Astrocyte (in vitro differentiated cells and primary cell): ENCODE measurements at regions not wholly inside any gene's neighbourhood (a gene's known extent, or its start where the extent isn't known, plus 50 kb on each side); places are given as distances from the start of the nearest gene placed in this dataset.
"Not testable (repeated sequence)": the region's sequence is repeated elsewhere in the genome, so short reads cannot be mapped to it uniquely, and the experiment has no call there.

Experiments
- DNase-seq: peaks from one replicate; pipeline ENCODE4 v3.0.0-alpha.2; 2010; ENCODE audit warnings: low read depth
- FAIRE-seq: peaks from 2 replicates; lab custom pipeline; 2011; peaks lifted over from hg19 to GRCh38; lab: Jason Lieb, UNC
- H2AFZ ChIP-seq: 2 replicates; pipeline ENCODE4 v1.6.0; 2012; ENCODE audit warnings: low read depth, low read length, inconsistent platforms
- H3K27ac ChIP-seq: 2 replicates; pipeline ENCODE4 v1.5.1; 2011; ENCODE audit warnings: low read depth, low read length, inconsistent platforms
- H3K27me3 ChIP-seq: 2 replicates; pipeline ENCODE4 v1.6.0; 2011; ENCODE audit warnings: low read length, inconsistent platforms; ENCODE audit not compliant: insufficient read depth
- H3K36me3 ChIP-seq: 2 replicates; pipeline ENCODE4 v1.5.1; 2011; ENCODE audit warnings: low read length, inconsistent platforms; ENCODE audit not compliant: insufficient read depth
- H3K4me1 ChIP-seq: 2 replicates; pipeline ENCODE4 v1.5.1; 2011; ENCODE audit warnings: low read length, inconsistent platforms; ENCODE audit not compliant: insufficient read depth
- H3K4me2 ChIP-seq: 2 replicates; pipeline ENCODE4 v1.6.0; 2012; ENCODE audit warnings: low read length, inconsistent platforms
- H3K4me3 ChIP-seq: 2 replicates; pipeline ENCODE4 v1.5.1; 2011; ENCODE audit warnings: low read depth, mild to moderate bottlenecking, low read length, inconsistent platforms; ENCODE audit not compliant: insufficient read depth
- H3K79me2 ChIP-seq: 2 replicates; pipeline ENCODE4 v1.6.0; 2012; ENCODE audit warnings: mild to moderate bottlenecking, low read length, inconsistent platforms; ENCODE audit not compliant: insufficient read depth
- H3K9ac ChIP-seq: 2 replicates; pipeline ENCODE4 v1.6.0; 2012; ENCODE audit warnings: mild to moderate bottlenecking, low read length, inconsistent platforms
- H3K9me3 ChIP-seq: 2 replicates; pipeline ENCODE4 v1.5.1; 2012; ENCODE audit warnings: low read depth, mild to moderate bottlenecking, low read length, inconsistent platforms; ENCODE audit not compliant: insufficient read depth
- H4K20me1 ChIP-seq: 2 replicates; pipeline ENCODE4 v1.6.0; 2012; ENCODE audit warnings: low read length, inconsistent platforms; ENCODE audit not compliant: insufficient read depth
- H3K27ac Mint-ChIP-seq: one replicate; pipeline ENCODE4 v1.8.0; 2021; ENCODE audit warnings: mild to moderate bottlenecking, mixed read lengths; ENCODE audit not compliant: unreplicated experiment
- H3K27me3 Mint-ChIP-seq: one replicate; pipeline ENCODE4 v1.8.0; 2021; ENCODE audit warnings: low read depth, mixed read lengths; ENCODE audit not compliant: unreplicated experiment
- H3K36me3 Mint-ChIP-seq: one replicate; pipeline ENCODE4 v1.8.0; 2021; ENCODE audit warnings: low read depth, mixed read lengths; ENCODE audit not compliant: unreplicated experiment
- H3K4me1 Mint-ChIP-seq: one replicate; pipeline ENCODE4 v1.8.0; 2021; ENCODE audit warnings: low read depth, mixed read lengths; ENCODE audit not compliant: unreplicated experiment
- H3K4me3 Mint-ChIP-seq: one replicate; pipeline ENCODE4 v1.8.0; 2021; ENCODE audit warnings: mild to moderate bottlenecking, moderate library complexity, mixed read lengths; ENCODE audit not compliant: unreplicated experiment
- H3K9me3 Mint-ChIP-seq: one replicate; pipeline ENCODE4 v1.8.0; 2021; ENCODE audit warnings: mild to moderate bottlenecking, mixed read lengths; ENCODE audit not compliant: unreplicated experiment
- EZH2 ChIP-seq: IDR thresholded peaks from 2 replicates; pipeline ENCODE4 v1.6.1; 2012; ENCODE audit warnings: mild to moderate bottlenecking, low read length, inconsistent platforms; ENCODE audit not compliant: insufficient read depth
- TF ChIP-seq, protein P1 (sequence below): IDR thresholded peaks from 2 replicates; pipeline ENCODE4 v1.5.1; 2011; ENCODE audit warnings: low read depth, mild to moderate bottlenecking, inconsistent platforms, low read length, moderate library complexity; ENCODE audit not compliant: insufficient read depth

GRCh38 chr2:53600815-53601214 is 166.8 kb upstream of the CHAC2 start:
- peaks cover 11% of the 10 kb centered on the region for H3K4me1 ChIP-seq
- H3K27ac Mint-ChIP-seq, result no peak overlapping the region
- DNase-seq, result peak; percentile 92
- peaks cover 5% of the 10 kb centered on the region for H3K4me1 Mint-ChIP-seq
- no peaks in the 10 kb centered on the region for H3K79me2 ChIP-seq
- H3K36me3 Mint-ChIP-seq, result no peaks in the 10 kb centered on the region
- H3K9me3 Mint-ChIP-seq, result peaks cover 1% of the 10 kb centered on the region
- H4K20me1 ChIP-seq, result no peaks in the 10 kb centered on the region
- H3K27me3 Mint-ChIP-seq, result no peaks in the 10 kb centered on the region
- TF ChIP-seq EZH2, result no peak
- TF ChIP-seq, protein P1, sequence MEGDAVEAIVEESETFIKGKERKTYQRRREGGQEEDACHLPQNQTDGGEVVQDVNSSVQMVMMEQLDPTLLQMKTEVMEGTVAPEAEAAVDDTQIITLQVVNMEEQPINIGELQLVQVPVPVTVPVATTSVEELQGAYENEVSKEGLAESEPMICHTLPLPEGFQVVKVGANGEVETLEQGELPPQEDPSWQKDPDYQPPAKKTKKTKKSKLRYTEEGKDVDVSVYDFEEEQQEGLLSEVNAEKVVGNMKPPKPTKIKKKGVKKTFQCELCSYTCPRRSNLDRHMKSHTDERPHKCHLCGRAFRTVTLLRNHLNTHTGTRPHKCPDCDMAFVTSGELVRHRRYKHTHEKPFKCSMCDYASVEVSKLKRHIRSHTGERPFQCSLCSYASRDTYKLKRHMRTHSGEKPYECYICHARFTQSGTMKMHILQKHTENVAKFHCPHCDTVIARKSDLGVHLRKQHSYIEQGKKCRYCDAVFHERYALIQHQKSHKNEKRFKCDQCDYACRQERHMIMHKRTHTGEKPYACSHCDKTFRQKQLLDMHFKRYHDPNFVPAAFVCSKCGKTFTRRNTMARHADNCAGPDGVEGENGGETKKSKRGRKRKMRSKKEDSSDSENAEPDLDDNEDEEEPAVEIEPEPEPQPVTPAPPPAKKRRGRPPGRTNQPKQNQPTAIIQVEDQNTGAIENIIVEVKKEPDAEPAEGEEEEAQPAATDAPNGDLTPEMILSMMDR, result no peak
- FAIRE-seq, result peak; percentile 58
- no peak overlapping the region for H3K4me3 ChIP-seq
- no peak overlapping the region for H3K27ac ChIP-seq
- H3K27me3 ChIP-seq, result no peaks in the 10 kb centered on the region
- no peaks in the 10 kb centered on the region for H3K36me3 ChIP-seq
- H3K4me3 Mint-ChIP-seq, result no peak overlapping the region
- no peak overlapping the region for H3K9ac ChIP-seq
- H2AFZ ChIP-seq, result no peak overlapping the region
- H3K4me2 ChIP-seq, result peak overlapping the region; percentile 22
- H3K9me3 ChIP-seq, result no peaks in the 10 kb centered on the region

DNA sequence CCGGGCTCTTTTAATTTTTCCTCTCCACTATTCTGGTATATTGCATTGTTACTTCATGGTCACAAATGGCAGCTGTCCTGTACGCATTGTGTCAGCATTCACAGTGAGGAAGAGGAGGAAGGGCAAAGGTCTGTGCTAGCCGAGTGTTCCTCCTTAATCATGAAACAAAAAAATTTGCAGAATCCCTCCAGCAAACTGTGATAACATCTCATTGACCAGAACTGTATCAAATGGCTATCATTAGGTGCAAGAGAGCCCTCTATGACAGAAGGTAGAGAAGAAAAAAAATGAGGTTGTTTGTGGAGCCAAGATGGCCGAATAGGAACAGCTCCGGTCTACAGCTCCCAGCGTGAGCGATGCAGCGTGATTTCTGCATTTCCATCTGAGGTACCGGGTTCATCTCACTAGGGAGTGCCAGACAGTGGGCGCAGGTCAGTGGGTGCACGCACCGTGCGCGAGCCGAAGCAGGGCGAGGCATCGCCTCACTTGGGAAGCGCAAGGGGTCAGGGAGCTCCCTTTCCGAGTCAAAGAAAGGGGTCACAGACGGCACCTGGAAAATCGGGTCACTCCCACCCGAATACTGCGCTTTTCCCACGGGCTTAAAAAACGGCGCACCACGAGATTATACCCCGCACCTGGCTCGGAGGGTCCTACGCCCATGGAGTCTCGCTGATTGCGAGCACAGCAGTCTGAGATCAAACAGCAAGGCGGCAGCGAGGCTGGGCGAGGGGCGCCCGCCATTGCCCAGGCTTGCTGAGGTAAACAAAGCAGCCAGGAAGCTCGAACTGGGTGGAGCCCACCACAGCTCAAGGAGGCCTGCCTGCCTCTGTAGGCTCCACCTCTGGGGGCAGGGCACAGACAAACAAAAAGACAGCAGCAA is 180.6 kb upstream of the CHAC2 start:
- H3K27me3 ChIP-seq, H3K79me2 ChIP-seq, H3K27ac Mint-ChIP-seq, H2AFZ ChIP-seq, FAIRE-seq, H3K27me3 Mint-ChIP-seq, H3K9me3 ChIP-seq, H3K36me3 ChIP-seq, H3K4me3 ChIP-seq, H3K9me3 Mint-ChIP-seq, H3K27ac ChIP-seq, H3K4me1 ChIP-seq, DNase-seq, H3K4me3 Mint-ChIP-seq, H3K9ac ChIP-seq, H3K4me2 ChIP-seq, H3K36me3 Mint-ChIP-seq, H3K4me1 Mint-ChIP-seq, H4K20me1 ChIP-seq: not testable (repeated sequence)

- no peaks in the 10 kb centered on the region for H3K36me3 Mint-ChIP-seq
- H3K4me1 Mint-ChIP-seq, result peaks cover 5% of the 10 kb centered on the region
- no peaks in the 10 kb centered on the region for H3K27me3 ChIP-seq
- TF ChIP-seq, protein P1, result no peak
- TF ChIP-seq EZH2, result no peak
- H3K79me2 ChIP-seq, result no peaks in the 10 kb centered on the region
- no peaks in the 10 kb centered on the region for H3K27me3 Mint-ChIP-seq
- H3K9ac ChIP-seq, result no peak overlapping the region
- peaks cover 2% of the 10 kb centered on the region for H3K9me3 Mint-ChIP-seq
- no peaks in the 10 kb centered on the region for H3K4me1 ChIP-seq
- H2AFZ ChIP-seq, result no peak overlapping the region
- H3K27ac ChIP-seq, result no peak overlapping the region
- no peak overlapping the region for H3K4me3 Mint-ChIP-seq
- no peak overlapping the region for H3K4me3 ChIP-seq
- no peaks in the 10 kb centered on the region for H4K20me1 ChIP-seq
- H3K4me2 ChIP-seq, result no peak overlapping the region
- no peaks in the 10 kb centered on the region for H3K36me3 ChIP-seq
- H3K9me3 ChIP-seq, result no peaks in the 10 kb centered on the region
- DNase-seq, result peak; percentile 15
- no peak for FAIRE-seq
- no peak overlapping the region for H3K27ac Mint-ChIP-seq
These were observed 182.6 kb upstream of the CHAC2 start for GRCh38 chr2:53584986-53585385.
